HS-27A (cell line): ENCODE measurements at regions not wholly inside any gene's neighbourhood (a gene's known extent, or its start where the extent isn't known, plus 50 kb on each side); places are given as distances from the start of the nearest gene placed in this dataset.
"Not testable (repeated sequence)": the region's sequence is repeated elsewhere in the genome, so short reads cannot be mapped to it uniquely, and the experiment has no call there.

ENCODE experiments used
- DNase-seq: peaks from one replicate; pipeline ENCODE4 v3.0.0-alpha.2; 2012; ENCODE audit warnings: low read depth, missing footprints

GRCh38 chr10:47166808-47167581, 133.0 kb upstream of the GDF10 start:
- not testable (repeated sequence) for DNase-seq

- no peak for DNase-seq
Measured at GRCh38 chr10:47167591-47167990, 132.4 kb upstream of the GDF10 start.

GRCh38 chr10:47169581-47169980, 130.4 kb upstream of the GDF10 start:
- DNase-seq = no peak

GRCh38 chr10:47173929-47174442, 126.0 kb upstream of the GDF10 start:
- DNase-seq = no peak

- DNase-seq = no peak
Measured at GRCh38 chr10:47175181-47176123, 124.5 kb upstream of the GDF10 start.

- DNase-seq = no peak
Measured at GRCh38 chr10:47176206-47176902, 123.6 kb upstream of the GDF10 start.

GRCh38 chr10:47176903-47177868, 122.8 kb upstream of the GDF10 start:
- DNase-seq = no peak

GRCh38 chr10:47178537-47179290, 121.3 kb upstream of the GDF10 start:
- no peak for DNase-seq

GRCh38 chr10:47179291-47179647, 120.7 kb upstream of the GDF10 start:
- no peak for DNase-seq

GRCh38 chr10:47181052-47181849, 118.7 kb upstream of the GDF10 start:
- no peak for DNase-seq

GRCh38 chr10:47182934-47183703, 116.9 kb upstream of the GDF10 start:
- DNase-seq = no peak

GRCh38 chr10:47183704-47184041, 116.3 kb upstream of the GDF10 start:
- no peak for DNase-seq

- no peak for DNase-seq
Measured at GRCh38 chr10:47184273-47184672, 115.7 kb upstream of the GDF10 start.

GRCh38 chr10:47184724-47185330, 115.2 kb upstream of the GDF10 start:
- no peak for DNase-seq

GRCh38 chr10:47186941-47187340, 113.1 kb upstream of the GDF10 start:
- DNase-seq = no peak

GRCh38 chr10:47187592-47187991, 112.4 kb upstream of the GDF10 start:
- no peak for DNase-seq

- DNase-seq = no peak
Measured at GRCh38 chr10:47188156-47188555, 111.8 kb upstream of the GDF10 start.

- no peak for DNase-seq
Measured at GRCh38 chr10:47189802-47190201, 110.2 kb upstream of the GDF10 start.
